ENCODE measurements at regions not wholly inside any gene's neighbourhood (a gene's known extent, or its start where the extent isn't known, plus 50 kb on each side); places are given as distances from the start of the nearest gene placed in this dataset.

DNA sequence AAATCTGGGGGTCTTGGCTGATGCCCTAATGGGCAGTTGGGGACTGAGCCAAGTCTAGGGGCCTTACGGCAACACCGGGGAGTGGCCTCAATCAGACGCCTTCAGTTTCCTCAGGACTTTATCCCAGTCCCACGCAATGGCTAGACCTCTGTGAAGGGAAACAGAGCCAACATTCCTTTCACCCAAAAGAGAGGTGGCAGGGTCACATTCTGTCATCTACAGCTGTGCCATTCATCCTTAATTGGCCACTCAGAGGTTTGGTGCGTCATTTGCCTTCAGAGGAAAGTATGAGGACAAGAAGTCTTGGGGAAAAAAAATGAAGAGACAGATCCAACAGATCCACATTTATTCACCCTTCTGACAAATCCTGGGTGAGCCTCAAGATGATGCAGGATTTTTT is 166.9 kb upstream of the AVPR1A start:
- DNase-seq: no peak

DNA sequence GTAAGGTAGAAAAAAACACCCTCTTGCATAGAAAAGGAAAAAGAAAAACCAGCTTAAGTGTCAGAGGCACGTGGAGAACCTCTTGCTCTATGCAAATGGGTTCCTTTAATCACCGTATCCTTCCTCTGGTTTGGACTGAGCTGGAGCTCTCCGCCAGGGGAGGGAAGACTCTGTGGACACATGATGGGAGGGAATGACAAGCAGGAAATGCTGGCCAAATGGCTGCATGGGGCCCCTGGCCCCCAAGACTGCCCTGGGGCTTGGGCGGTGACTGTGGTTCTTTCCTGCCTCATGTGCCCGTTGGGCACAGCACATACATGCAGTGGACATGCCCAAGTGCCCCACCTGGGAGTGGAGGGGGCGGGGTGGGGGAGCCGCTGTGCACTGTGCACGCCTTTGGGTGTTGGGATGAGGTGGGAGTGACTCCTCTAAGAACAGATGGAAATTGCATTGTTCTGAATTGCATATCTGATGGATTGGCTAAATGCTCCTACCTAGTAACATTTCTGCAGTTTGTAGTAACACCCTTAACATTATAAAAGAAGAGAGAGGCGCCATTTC is 166.4 kb upstream of the AVPR1A start:
- DNase-seq: no peak

DNA sequence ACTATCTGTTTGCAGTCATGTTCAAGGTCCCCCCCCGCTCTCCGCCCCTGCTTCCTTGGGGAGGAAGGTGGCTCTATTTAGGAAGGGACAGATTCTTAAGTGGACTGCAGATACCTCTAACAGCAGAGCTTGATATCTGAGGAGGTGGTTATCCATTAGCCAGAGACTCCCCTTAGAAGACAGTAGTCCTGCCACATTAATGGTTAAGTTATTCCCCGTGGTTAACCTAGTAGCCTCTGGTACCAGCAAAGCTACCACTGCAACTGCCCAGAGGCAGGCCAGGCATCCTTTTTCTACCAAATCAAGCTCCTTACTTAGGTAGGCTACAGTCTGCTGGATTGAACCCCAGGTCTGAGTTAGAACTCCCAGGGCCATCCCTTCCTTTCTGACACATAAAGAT is 162.1 kb upstream of the AVPR1A start:
- no peak for DNase-seq

GRCh38 chr12:63308671-63309070 is 157.7 kb upstream of the AVPR1A start:
- DNase-seq: no peak

- no peak for DNase-seq
Observed at GRCh38 chr12:63307849-63308248, 156.8 kb upstream of the AVPR1A start.

- no peak for DNase-seq
Observed at GRCh38 chr12:63305901-63306875, 155.2 kb upstream of the AVPR1A start.

DNA sequence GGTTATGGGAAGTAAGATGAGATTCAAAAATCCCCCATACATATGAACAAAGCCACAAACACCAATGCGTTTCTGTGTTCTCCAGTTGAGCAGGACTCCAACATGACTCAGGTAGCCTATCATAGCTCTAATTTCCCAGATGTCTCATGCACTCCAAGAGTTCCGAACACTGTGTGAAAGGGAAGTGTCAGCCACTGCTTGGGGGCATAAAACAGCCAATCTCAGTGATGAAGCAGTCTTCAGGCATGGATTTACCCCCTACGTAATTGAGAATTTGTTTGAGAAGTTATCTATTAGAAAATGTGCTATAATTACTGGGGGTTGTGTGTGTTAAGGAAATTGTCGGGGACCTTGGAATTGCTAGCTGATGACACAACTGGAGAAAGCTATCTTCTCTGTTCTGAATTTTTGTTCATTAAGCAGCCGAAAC is 153.9 kb upstream of the AVPR1A start:
- no peak for DNase-seq

DNA sequence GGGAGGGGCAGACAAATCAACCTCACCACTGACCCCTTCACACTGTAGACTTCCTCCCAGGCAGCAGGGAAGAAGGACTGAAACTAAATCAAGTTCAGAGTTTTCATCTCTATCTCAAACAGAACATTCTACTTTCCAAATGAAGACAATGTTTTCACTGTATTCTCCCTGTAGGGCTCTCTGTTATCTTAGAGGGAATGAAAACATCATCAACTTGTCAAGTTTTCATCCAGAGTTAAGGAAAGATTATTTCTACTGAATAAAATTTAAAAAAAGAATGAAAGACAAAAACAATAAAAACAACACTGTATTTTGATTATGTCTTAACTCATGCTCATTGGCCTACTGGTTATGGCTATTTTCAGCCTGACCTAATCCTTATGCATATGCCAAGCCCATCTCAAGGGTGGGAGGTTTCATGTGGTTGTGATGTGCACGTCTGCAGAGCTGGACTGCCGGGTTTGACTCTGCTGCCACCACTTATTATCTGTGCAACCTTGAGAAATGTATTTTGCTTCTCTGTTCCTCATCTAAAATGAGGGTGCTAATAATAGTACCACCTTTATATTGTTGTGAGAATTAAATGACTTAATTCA is 152.0 kb upstream of the AVPR1A start:
- DNase-seq: no peak

GRCh38 chr12:63302269-63302940 is 151.4 kb upstream of the AVPR1A start:
- DNase-seq: no peak

DNA sequence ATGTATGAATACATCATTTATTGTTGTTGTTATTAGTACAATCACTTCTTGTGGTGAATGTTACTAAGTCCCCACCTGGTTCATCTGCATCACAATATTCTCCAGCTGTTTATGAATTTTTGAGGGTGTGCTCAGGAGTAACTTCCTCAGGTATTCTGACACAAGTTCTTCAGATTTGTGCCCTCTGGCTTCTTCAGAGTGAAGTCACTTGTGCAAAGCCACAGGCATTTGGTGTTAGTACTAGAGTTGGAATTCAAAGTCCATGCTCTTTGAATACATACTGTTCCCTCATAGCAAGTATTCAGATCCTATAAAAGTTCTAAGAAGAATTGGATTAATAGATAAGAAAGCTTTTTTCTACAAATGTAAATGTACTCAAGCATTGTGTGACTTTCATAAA is 150.3 kb upstream of the AVPR1A start:
- DNase-seq: no peak

DNA sequence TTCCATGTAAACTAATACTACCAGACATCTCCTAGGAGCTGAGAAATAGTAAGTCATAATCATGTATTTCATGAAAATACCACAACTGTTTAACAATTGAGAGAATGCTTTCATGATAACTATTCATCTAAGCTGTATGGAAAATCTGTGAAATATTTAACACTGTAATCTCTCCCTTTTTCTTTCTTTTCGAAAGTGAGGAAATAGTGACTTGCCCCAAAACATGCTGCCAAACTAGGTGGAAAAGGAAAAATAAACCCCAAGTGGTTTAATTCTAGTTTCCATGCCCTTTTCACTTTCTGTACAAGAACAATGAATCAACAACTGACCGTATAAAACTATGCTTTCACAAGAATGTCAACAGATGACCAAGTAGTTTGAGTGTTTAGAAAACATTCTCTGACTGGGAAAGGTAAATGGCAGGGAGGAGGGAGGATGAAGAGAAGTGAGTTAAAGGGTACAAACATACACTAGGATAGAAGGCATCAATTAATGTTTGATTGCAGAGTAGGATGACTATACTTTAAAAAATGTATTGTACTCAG is 147.5 kb upstream of the AVPR1A start:
- DNase-seq: no peak

GRCh38 chr12:63294327-63294632 is 143.3 kb upstream of the AVPR1A start:
- no peak for DNase-seq

GRCh38 chr12:63292471-63293221 is 141.6 kb upstream of the AVPR1A start:
- no peak for DNase-seq

GRCh38 chr12:63276537-63277365 is 125.8 kb upstream of the AVPR1A start:
- no peak for DNase-seq

DNA sequence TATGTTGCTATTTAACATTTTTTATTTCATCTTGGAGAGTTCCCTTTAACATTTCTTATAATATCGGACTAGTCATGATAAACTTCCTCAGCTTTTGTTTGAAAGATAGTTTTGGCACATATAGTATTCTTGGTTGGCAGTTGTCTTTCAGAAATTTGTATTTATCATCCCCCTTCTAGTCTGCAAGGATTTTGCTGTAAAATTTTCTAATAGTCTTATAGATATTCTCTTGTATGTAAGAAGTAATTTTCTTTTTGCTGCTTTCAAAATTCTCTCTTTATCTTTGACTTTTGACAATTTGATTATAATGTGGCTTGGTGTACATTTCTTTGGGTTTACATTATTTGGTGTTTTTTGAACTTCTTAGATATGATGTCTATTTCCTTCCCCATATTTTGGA is 116.0 kb upstream of the AVPR1A start:
- DNase-seq: no peak

DNA sequence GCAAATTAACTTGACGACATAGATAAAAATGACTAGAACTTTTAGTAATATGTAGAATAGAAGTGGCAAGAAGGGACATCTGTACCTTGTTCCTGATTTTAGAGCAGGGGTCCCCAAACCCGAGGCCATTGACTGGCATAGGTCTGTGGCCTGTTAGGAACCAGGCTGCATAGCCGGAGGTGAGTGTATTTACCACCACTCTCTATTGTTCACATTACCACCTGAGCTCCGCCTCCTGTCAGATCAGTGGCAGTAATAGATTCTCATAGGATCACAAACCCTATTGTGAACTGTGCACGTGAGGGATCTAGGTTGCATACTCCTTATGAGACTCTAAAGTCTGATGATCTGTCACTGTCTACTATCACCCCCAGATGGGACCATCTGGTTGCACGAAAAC is 113.6 kb upstream of the AVPR1A start:
- no peak for DNase-seq

DNA sequence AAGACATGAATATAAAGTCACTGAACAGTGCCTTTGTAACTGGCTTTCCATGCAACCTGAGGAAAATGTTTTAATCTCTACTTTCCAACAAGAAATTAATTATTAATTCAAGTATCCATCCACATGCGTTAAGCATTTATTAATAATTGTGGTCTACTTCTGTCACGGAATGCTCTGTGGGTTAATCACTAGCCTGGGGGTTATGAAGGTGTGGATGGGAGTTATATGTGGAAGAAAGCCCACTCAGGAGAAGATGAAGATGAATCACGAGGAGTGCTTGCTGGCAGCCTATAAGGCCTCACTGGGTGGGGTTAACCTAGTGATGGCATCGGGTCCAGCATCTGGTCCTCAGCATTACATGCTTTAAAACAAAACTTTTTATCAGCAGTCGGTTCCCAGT is 99.5 kb upstream of the AVPR1A start:
- no peak for DNase-seq

- no peak for DNase-seq
Observed at GRCh38 chr12:63238892-63239291, 87.9 kb upstream of the AVPR1A start.

DNA sequence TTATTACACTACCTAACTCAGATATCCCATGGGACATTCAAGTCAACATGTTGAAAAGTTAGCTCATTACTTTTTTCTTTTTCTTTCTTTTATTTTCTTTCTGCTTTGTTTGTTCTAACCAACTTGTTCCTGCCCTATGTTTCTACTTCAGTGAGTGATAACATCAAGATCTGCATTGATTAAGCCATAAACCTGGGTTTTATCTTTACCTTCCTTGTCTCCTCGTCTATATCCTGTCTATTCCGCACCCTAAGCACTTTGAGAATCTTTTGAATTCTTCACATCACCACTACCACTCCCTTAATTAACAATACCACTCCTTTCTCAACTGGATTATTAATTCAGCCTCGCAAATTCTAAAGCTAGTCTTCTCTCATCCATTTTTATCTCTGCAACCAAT is 81.9 kb upstream of the AVPR1A start:
- DNase-seq: no peak

- DNase-seq: no peak
Observed at GRCh38 chr12:63228853-63229252, 77.9 kb upstream of the AVPR1A start.

GRCh38 chr12:63226792-63227463 is 75.9 kb upstream of the AVPR1A start:
- DNase-seq: no peak
